ENCODE measurements at regions not wholly inside any gene's neighbourhood (a gene's known extent, or its start where the extent isn't known, plus 50 kb on each side); places are given as distances from the start of the nearest gene placed in this dataset.

DNA sequence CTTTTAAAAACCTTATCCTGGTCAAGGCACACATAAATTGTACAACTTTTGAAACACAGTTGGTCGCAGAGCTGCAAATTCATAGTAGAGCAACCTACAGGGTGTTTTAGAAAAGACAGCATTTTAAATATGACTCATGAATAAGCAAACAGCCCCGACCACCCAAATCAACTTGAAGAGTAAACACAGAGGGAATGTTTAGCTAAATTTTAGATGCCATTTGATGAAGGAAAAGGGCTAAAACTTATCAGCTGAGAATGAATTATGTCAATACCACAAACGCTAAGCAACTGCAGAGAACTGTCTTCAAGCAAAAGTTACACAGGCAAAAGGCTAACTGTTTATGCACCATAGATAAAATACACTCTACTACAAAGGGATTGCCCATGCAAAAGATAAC is 427.5 kb upstream of the PSMD7 start:
- Histone ChIP-seq H3K27ac (no peak overlapping the region), H3K4me1 (no peaks in the 10 kb centered on the region), H3K27me3 (peaks cover 6% of the 10 kb centered on the region), H3K9me3 (no peaks in the 10 kb centered on the region), H3K36me3 (no peaks in the 10 kb centered on the region), H3K4me3 (no peak overlapping the region)
- WGBS, result 67% methylated on average over 3 of the region's 3 CpGs
- no peak for TF ChIP-seq POLR2AphosphoS5 (IDR thresholded peaks at IDR 0.05)
- TF ChIP-seq EP300 (IDR thresholded peaks at IDR 0.05), result no peak
- TF ChIP-seq CTCF (IDR thresholded peaks at IDR 0.05), result no peak
- TF ChIP-seq POLR2A (IDR thresholded peaks at IDR 0.05), result no peak
- DNase-seq (ENCODE audit: low spot score in 2 of 2), result no peak

- H3K4me3 ChIP-seq, result no peak overlapping the region
- DNase-seq (ENCODE audit: low spot score in 2 of 2), result no peak
Measured at GRCh38 chr16:73864868-73865267, 431.7 kb upstream of the PSMD7 start.

DNA sequence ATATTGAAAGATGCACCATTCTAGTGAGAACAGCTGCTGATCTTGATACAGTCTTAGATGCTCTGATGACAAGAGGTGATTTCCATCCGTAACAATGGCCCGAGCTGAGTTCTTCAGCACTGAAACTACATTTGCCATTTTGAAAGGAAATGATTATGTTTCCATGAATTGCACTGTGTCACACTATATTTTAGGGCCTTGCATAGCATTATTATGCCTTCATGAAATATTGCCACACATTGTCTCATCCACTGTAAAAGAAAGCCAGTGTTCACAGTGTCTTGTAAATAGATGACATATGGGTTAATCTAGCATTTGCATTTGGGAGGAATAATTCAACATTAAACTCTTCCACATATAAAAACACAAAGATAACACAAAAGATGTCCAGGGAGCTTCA is 438.3 kb upstream of the PSMD7 start:
- 80% methylated on average over 2 of the region's 2 CpGs for WGBS
- Histone ChIP-seq H3K4me1 (no peaks in the 10 kb centered on the region), H3K27me3 (peaks cover 3% of the 10 kb centered on the region), H3K9me3 (no peaks in the 10 kb centered on the region), H3K4me3 (no peak overlapping the region), H3K36me3 (no peaks in the 10 kb centered on the region), H3K27ac (no peak overlapping the region)
- TF ChIP-seq POLR2AphosphoS5 (IDR thresholded peaks at IDR 0.05) (no peak), CTCF (IDR thresholded peaks at IDR 0.05) (no peak), EP300 (IDR thresholded peaks at IDR 0.05) (no peak), POLR2A (IDR thresholded peaks at IDR 0.05) (no peak)
- no peak for DNase-seq (ENCODE audit: low spot score in 2 of 2)

More at GRCh38 chr16:73864868-73865267, 431.7 kb upstream of the PSMD7 start:
- Histone ChIP-seq H3K4me1 (no peaks in the 10 kb centered on the region), H3K36me3 (no peaks in the 10 kb centered on the region), H3K27ac (peak overlapping the region; percentile 79), H3K27me3 (peaks cover 3% of the 10 kb centered on the region), H3K9me3 (no peaks in the 10 kb centered on the region)
- TF ChIP-seq POLR2A (IDR thresholded peaks at IDR 0.05) (no peak), POLR2AphosphoS5 (IDR thresholded peaks at IDR 0.05) (no peak), EP300 (IDR thresholded peaks at IDR 0.05) (no peak), CTCF (IDR thresholded peaks at IDR 0.05) (no peak)

DNA sequence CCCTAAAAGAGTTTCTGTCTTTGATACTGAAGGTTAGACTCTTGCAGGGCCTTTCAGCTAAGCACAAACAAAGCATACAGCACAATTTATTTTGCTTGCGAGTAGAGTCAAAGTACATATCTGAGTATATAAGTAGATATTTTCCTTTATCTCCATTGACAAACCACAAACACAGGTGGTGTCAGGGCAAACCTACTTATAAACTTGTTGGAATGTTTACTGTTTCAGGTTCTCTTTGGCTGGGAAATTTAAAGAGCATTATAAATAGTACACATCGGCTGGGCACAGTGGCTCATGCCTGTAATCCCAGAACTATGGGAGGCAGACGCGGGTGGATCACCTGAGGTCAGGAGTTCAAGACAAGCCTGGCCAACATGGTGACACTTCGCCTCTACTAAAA is 442.6 kb upstream of the PSMD7 start:
- WGBS, result 93% methylated on average over 5 of the region's 5 CpGs

DNA sequence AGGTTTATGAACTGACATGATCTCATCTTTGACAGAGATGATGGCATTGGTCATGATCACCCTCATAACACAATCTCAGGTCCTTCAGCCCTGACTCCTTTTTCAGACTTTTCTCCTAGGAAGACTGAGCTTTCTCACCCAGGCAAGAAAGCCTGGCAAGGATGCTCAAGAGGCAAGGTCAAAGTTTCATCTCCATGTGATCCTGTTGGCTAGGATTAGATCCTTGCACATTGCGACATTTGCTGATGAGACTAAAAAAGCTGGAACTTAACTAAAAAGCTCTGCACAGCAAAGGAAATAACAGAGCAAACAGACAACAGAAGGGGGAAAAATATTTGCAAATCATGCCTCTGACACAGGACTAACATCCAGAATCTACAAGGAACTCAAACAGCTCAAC is 444.1 kb upstream of the PSMD7 start:
- H3K36me3 ChIP-seq, result no peaks in the 10 kb centered on the region
- no peak overlapping the region for H3K27ac ChIP-seq
- no peaks in the 10 kb centered on the region for H3K27me3 ChIP-seq
- no peaks in the 10 kb centered on the region for H3K9me3 ChIP-seq
- no peaks in the 10 kb centered on the region for H3K4me1 ChIP-seq
- DNase-seq (ENCODE audit: low spot score in 2 of 2), result no peak
- 72% methylated on average over 1 of the region's 1 CpG for WGBS
- no peak overlapping the region for H3K4me3 ChIP-seq
- TF ChIP-seq CTCF (IDR thresholded peaks at IDR 0.05) (no peak), POLR2AphosphoS5 (IDR thresholded peaks at IDR 0.05) (no peak), POLR2A (IDR thresholded peaks at IDR 0.05) (no peak), EP300 (IDR thresholded peaks at IDR 0.05) (no peak)

More for the DNA sequence above, 442.6 kb upstream of the PSMD7 start:
- Histone ChIP-seq H3K27me3 (no peaks in the 10 kb centered on the region), H3K9me3 (no peaks in the 10 kb centered on the region), H3K27ac (no peak overlapping the region), H3K36me3 (no peaks in the 10 kb centered on the region), H3K4me1 (no peaks in the 10 kb centered on the region), H3K4me3 (no peak overlapping the region)
- no peak for TF ChIP-seq CTCF (IDR thresholded peaks at IDR 0.05)
- no peak for TF ChIP-seq POLR2A (IDR thresholded peaks at IDR 0.05)
- no peak for TF ChIP-seq POLR2AphosphoS5 (IDR thresholded peaks at IDR 0.05)
- no peak for TF ChIP-seq EP300 (IDR thresholded peaks at IDR 0.05)
- DNase-seq (ENCODE audit: low spot score in 2 of 2), result no peak

Data from suprapubic skin (tissue), 4 donors.